ENCODE measurements at regions not wholly inside any gene's neighbourhood (a gene's known extent, or its start where the extent isn't known, plus 50 kb on each side); places are given as distances from the start of the nearest gene placed in this dataset.

- TF ChIP-seq EZH2 (IDR thresholded peaks at IDR 0.05; ENCODE audit: low read depth) (no peak), CTCF (conservative IDR thresholded peaks at IDR 0.05) (no peak)
These were observed 136.0 kb upstream of the NRSN1 start for GRCh38 chr6:23989885-23990533.
